ENCODE measurements at regions not wholly inside any gene's neighbourhood (a gene's known extent, or its start where the extent isn't known, plus 50 kb on each side); places are given as distances from the start of the nearest gene placed in this dataset.

GRCh38 chr1:80659161-80659560 lies 1141.6 kb upstream of the ADGRL2 start:
- TF ChIP-seq CTCF (IDR thresholded peaks at IDR 0.05; ENCODE audit: low read length) (no peak), EZH2phosphoT487 (IDR thresholded peaks at IDR 0.05; ENCODE audit: low read length) (no peak)

All from MM.1S (cell line).